ENCODE measurements at regions not wholly inside any gene's neighbourhood (a gene's known extent, or its start where the extent isn't known, plus 50 kb on each side); places are given as distances from the start of the nearest gene placed in this dataset.

DNA sequence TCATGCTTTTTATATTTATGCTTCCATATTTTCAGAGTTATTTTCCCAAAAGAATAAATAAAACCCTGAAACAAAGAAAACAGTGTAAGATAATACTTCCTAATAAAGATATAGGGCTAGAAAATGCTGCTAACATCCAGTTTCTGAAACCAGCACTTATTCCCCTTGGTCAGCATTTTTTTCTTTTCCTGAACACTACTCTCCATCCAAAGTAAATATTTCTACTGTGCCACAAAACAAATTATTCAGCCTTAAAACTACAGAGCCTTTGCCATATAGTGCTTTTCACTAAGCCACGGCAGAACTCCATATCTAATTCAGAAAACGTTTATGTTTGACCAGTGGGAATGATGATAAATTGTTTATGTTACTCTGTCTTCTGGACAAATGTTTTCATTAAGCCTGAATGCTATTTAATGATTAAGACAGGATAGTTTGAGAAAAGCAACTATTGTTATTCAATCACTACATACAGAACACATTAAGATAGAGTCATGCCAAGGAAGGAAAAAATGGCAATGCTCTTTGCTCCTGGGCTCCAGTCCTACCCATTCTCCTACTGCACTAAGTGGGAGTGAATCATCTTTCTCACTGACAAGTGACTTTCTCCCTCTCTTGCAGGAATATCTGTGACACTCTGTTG is 723.9 kb downstream of the FAT4 start:
- no peak overlapping the region for H3K27ac ChIP-seq (replicated peaks)
- no peak overlapping the region for H3K4me3 ChIP-seq (replicated peaks; ENCODE audit: insufficient read depth, low read length)
- TF ChIP-seq, protein P1, sequence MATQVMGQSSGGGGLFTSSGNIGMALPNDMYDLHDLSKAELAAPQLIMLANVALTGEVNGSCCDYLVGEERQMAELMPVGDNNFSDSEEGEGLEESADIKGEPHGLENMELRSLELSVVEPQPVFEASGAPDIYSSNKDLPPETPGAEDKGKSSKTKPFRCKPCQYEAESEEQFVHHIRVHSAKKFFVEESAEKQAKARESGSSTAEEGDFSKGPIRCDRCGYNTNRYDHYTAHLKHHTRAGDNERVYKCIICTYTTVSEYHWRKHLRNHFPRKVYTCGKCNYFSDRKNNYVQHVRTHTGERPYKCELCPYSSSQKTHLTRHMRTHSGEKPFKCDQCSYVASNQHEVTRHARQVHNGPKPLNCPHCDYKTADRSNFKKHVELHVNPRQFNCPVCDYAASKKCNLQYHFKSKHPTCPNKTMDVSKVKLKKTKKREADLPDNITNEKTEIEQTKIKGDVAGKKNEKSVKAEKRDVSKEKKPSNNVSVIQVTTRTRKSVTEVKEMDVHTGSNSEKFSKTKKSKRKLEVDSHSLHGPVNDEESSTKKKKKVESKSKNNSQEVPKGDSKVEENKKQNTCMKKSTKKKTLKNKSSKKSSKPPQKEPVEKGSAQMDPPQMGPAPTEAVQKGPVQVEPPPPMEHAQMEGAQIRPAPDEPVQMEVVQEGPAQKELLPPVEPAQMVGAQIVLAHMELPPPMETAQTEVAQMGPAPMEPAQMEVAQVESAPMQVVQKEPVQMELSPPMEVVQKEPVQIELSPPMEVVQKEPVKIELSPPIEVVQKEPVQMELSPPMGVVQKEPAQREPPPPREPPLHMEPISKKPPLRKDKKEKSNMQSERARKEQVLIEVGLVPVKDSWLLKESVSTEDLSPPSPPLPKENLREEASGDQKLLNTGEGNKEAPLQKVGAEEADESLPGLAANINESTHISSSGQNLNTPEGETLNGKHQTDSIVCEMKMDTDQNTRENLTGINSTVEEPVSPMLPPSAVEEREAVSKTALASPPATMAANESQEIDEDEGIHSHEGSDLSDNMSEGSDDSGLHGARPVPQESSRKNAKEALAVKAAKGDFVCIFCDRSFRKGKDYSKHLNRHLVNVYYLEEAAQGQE (IDR thresholded peaks at IDR 0.05; ENCODE audit: insufficient replicate concordance, low read depth): no peak
- TF ChIP-seq GABPA (IDR thresholded peaks at IDR 0.05; ENCODE audit: low read depth) (no peak), CTCF (IDR thresholded peaks at IDR 0.05; ENCODE audit: insufficient read depth, low read length) (no peak), SPI1 (IDR thresholded peaks at IDR 0.05; ENCODE audit: borderline replicate concordance, low read depth) (no peak), POLR2AphosphoS5 (IDR thresholded peaks at IDR 0.05; ENCODE audit: low read depth) (no peak)
- H3K27me3 ChIP-seq (ENCODE audit: insufficient read depth, poor library complexity, severe bottlenecking): no peaks in the 10 kb centered on the region
- no peak for DNase-seq (ENCODE audit: low read depth in 1 of 2, low spot score in 1 of 2)

- TF ChIP-seq, protein P1 (IDR thresholded peaks at IDR 0.05; ENCODE audit: insufficient replicate concordance, low read depth): no peak
- TF ChIP-seq GABPA (IDR thresholded peaks at IDR 0.05; ENCODE audit: low read depth) (no peak), SPI1 (IDR thresholded peaks at IDR 0.05; ENCODE audit: borderline replicate concordance, low read depth) (no peak)
- H3K27me3 ChIP-seq (ENCODE audit: insufficient read depth, poor library complexity, severe bottlenecking): no peaks in the 10 kb centered on the region
- H3K27ac ChIP-seq (replicated peaks): no peak overlapping the region
- DNase-seq (ENCODE audit: low read depth in 1 of 2, low spot score in 1 of 2): no peak
- H3K4me3 ChIP-seq (replicated peaks; ENCODE audit: insufficient read depth, low read length): no peak overlapping the region
These were observed 731.4 kb downstream of the FAT4 start for GRCh38 chr4:126046081-126046614.

GRCh38 chr4:126047114-126047513 is 732.4 kb downstream of the FAT4 start:
- DNase-seq (ENCODE audit: low read depth in 1 of 2, low spot score in 1 of 2): no peak
- no peak overlapping the region for H3K4me3 ChIP-seq (replicated peaks; ENCODE audit: insufficient read depth, low read length)
- H3K27me3 ChIP-seq (ENCODE audit: insufficient read depth, poor library complexity, severe bottlenecking): no peaks in the 10 kb centered on the region
- TF ChIP-seq POLR2AphosphoS5 (IDR thresholded peaks at IDR 0.05; ENCODE audit: low read depth) (no peak), CTCF (IDR thresholded peaks at IDR 0.05; ENCODE audit: insufficient read depth, low read length) (no peak), GABPA (IDR thresholded peaks at IDR 0.05; ENCODE audit: low read depth) (no peak), SPI1 (IDR thresholded peaks at IDR 0.05; ENCODE audit: borderline replicate concordance, low read depth) (no peak)
- TF ChIP-seq, protein P1 (IDR thresholded peaks at IDR 0.05; ENCODE audit: insufficient replicate concordance, low read depth): no peak
- no peak overlapping the region for H3K27ac ChIP-seq (replicated peaks)

Measured in HL-60 (cell line).